Stimulated activated CD4-positive, alpha-beta T cell treated with anti-CD3 and anti-CD28 coated beads, TNF-alpha, amount 100 ng/mL, for 24 hours (primary cell): ENCODE measurements at regions not wholly inside any gene's neighbourhood (a gene's known extent, or its start where the extent isn't known, plus 50 kb on each side); places are given as distances from the start of the nearest gene placed in this dataset.

Experiments used
- DNase-seq, 3 experiments: peaks; one replicate each; pipeline ENCODE4 v3.0.0-alpha.2; 2020; ENCODE audit warnings: low read depth in 3 of 3

DNA sequence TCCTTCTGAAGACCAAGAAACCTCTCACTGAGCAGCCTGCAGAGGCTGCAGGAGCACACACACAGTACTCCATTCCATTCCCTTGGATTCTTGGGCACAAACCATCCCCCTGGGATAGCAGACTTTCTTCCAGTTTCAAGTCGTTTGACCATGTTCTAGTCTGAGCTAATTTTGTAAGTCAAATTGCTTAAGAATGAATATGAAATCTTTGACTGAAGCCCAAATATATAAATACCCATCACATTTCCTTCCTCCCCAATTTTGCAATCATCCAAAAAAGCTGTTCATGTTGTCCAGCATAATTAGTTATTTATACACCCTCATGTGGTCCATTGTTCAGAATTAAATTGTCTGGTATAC, 231.2 kb upstream of the TPRG1 start:
- no peak for DNase-seq

DNA sequence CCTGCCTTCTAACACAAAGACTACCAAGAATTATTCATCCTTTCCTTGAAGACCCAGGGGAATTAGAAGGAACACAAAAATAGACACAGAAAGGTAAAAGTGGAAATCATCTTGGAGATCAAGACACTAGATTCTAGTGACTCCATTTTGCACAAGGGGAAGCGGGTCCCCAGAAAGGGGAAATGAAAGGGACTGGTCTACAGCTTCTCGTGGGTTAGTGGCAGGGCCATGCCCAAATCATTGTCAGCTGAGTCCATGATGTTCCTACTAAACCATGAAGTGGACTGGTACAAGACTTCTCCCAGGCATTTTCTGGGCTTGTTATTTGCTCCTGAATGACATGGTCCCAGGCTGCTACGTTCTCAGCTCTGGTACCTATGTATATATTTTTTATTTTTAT, 230.7 kb upstream of the TPRG1 start:
- DNase-seq, result no peak

DNA sequence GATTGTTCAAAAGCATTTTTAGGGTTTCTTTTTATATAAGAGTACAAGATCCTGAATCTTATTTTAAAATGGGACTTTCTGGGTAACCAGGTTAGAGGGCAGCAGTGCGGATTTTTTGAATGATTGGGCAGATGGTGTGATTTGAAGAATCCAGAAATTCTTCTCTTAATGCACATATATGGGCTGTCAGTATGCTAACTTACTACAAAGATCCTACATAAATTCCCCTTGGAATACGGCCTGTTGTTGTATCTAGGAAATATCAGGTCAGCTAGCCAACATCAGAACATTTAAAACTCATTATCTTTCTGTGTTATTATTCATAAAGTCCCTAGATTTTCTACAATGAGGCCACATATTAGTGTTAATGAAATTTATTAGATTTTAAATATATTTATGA, 229.6 kb upstream of the TPRG1 start:
- no peak for DNase-seq

DNA sequence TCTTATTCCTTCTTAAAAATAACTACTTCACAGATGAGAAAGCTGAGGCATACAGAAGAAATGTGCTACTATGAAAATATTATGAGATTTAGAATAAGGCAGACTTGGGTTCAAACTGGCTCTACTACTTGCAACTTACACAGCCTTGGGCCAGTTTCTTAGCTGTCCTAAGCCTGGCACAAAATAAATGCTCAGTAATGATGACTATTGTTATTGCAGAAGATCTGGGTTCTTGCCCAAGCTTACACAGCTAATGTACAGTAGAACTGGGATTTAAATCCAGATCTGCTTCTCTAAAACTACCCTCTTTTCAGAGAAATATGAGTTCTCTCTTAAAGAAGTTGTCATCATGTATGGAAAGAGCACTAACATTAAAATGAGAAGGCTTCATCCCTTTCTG, 228.2 kb upstream of the TPRG1 start:
- no peak for DNase-seq

DNA sequence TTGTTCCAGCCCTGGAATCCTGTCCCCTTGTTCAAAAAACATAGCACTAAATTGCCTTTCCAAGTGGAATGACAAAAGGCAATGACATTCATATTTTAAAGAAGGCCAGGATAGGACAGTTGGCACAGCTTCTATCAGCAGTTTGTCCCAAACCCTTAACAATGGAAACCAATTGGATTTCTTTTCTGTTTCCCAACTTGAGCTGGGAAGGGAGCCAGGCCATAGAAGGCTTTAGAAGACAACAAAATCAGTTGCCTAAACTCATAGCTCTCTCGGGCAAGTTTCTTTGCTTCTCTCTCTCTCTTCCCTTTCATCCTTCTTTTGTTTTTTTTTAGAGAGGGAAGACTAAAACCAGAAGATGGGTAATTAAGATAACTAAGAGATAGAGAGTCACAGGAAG, 227.7 kb upstream of the TPRG1 start:
- no peak for DNase-seq

DNA sequence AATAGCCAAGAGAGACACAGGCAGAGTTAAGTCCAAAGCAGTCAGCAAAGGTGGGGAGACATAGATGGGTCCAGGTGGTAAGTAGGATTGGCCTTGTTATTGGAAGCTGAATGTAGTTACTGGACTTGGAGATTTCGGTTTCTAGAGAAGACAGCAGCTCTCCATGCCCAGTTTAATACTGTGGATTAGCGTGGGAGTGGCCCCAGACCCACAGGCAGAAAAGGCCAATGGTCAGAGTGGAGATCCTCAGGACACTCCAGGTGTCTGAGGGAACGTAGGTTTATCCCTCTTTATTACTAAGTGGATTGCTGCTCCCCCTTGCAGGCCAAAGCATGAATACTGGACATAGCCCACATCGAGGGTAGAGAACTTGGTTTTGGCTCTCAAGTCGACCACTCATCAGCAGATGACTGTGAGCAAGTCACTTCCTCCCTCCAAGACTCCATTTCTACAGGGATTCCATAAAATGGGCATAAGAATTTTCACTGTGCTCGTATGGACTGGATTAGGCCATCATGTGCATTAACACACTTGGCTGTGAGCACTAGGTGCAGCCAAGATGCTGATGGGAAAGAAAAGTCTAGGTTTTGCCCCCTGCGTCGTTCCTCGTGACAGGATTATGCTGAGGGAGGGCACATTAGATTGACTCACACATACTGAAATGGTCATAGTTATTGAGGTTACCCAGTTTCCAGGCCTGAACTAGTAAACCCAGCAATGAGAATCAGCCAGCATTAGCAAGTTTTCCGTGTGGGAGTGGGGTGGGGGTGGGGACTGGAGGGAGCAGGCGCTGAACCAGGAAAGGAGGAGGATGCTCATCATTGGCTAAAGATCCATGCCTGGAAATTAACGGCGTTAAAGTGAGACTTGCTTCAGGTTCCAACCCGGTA, 225.2 kb upstream of the TPRG1 start:
- DNase-seq, result no peak

DNA sequence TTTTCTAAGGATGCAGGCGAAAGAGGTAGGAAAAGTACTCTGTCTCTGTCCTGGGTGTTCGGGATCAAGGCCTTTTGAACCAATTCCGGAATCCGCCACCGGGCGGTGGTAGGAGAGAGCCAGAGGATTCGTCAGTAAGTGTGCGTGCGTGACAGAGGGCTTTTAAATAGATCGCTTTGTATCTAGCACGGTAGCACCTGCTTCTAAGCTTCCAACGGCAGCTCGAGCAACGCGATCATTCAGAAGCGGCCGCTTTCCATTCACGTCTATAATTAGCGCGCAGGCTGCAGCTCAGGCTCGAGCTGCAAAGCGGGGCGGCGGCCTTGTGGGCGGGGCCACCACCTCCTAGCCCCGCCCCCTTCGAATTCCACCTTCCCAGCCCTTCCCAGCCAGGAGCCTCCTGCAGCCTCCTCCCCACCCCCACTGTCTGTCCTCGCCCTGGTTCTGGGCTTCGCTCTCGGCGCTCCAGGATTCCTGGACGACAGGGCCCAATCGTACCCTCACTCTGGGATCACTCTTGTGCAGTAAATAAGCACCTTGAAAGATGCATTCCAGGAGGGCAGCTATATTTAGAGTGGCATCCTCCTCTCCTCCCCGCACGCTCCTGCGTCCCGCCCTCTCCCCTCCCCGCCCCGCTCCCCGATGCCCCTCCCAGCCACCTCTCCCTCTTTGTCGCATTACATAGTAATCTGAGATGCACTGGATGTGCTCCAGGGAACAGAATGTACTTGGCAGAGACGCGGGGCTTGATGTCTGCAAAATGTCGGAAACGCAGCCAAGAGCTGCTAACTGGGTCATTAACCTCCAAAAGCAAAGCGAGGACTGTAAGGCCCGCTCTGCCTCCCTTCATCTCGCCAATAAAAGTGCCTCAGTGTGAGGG, 224.1 kb upstream of the TPRG1 start:
- DNase-seq, result peak in 1 of 3 experiments; percentile 25

DNA sequence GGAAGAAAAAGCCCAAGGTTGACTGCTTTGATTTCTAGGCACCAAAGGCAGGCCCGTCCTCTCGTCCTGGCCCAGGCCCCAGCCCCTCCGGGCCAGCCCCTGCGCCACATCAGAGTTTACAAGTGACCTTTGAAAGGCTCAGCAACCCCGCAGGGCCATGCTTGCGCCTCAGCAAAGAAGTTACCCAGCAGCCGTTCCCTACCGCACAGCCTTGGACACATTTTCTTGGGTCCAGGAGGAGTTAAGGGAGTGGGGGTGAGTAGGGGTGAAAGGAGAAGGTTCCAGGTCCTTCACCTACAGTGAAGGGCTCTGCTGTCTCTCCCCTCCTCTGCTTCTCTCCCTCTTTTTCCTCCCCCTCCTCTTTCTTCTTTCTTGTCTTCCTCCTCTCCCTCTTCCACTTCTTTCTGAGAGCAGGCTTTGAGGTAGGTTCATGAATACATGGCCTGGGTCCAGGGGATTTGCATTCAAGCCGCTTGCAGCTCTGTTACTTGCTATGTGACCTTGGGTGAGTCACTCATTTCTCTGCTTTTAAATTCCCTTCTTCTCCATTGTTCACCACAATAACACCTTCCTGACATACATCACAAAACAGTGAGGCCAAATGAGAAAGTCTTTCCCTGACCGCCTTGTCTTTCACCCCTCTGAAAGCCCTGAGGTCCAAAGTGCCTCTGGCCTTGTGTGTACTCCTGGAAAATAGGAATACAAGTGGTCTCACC, 223.3 kb upstream of the TPRG1 start:
- no peak for DNase-seq

DNA sequence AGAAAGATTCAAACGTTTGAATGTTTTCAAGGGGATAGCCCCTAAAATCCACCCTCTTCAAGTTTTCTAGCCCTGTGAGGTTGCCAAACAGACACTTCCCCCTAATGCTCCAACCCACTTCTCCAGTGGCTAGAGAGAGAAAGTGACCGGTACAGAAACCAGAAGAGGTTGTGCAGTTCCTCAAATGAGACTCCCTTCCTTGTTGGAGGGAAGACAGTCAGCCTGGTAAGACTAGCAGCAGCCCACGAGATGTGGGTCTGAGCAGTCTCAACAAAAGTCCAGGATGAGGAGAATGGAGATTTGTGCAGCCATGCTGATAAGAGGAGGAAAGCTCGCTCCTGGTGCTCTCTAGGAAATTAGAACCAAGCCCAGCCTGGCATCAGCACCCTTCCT, 222.8 kb upstream of the TPRG1 start:
- no peak for DNase-seq

DNA sequence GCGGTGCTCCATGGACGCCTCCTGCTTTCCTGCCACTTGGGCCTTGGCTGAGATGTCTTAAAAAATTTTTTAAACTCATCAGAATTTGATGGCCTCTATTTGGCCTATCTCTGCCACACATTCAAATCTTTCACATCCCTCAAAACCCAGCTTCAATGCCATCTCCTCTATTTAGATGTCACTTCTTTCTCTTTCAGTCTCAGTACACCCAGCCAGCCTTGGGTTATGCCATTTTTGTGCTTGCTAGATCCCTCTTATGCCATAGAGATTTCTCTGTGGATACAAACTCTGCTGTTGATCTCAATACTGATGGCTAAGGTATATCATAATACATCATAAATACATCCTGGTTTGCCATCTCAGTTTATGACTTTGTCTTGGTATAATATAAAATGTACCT, 222.3 kb upstream of the TPRG1 start:
- no peak for DNase-seq

DNA sequence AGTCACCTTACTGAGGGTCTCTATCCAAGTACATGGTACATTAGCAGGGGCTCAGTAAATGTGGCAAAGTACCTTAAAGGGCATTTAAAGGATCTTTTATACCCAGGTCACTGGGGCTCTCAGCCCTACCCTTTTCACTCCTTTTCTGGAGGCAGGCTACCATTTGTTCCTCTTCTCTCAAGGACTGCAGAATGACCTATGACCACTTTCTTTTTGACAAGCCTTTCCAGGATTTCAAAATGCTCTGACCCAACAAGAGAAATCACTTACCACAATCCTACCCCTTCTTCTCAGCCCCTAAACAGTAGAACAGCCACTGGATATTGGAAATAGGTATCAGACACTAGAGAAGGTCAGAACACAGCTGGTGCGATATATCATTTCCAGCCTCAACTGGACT, 221.8 kb upstream of the TPRG1 start:
- no peak for DNase-seq

DNA sequence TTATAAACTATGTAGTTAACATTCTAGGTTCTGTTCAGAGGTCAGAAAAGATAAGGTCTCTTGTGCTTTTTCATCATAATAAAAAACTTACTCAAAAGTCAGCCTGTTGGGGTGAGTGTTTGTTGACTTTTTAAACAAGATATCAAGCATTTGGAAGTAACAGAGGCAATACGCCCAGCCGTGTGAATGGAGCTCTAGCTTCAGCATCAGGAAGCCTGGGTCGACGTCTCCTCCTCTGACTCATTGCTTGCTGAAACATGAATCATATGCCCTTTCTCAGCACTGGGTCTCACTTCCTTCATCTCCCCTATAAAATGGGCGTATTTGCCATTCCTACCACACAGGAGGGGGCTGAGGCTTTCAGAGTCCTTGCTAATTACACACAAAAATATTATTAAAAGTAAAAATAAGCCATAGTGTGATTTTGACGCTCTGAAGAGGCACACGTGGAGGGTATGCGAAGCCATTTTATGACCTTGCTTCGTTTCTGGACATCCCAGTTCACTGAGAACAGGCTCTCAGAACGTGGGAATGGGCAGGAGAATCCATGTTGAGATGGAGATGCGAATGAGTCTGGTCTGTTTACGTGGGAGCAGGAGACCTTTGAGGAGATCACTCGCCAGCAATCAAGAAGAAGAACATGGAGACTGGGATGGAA, 220.8 kb upstream of the TPRG1 start:
- DNase-seq, result peak in 2 of 3 experiments; percentile 22 to 45

DNA sequence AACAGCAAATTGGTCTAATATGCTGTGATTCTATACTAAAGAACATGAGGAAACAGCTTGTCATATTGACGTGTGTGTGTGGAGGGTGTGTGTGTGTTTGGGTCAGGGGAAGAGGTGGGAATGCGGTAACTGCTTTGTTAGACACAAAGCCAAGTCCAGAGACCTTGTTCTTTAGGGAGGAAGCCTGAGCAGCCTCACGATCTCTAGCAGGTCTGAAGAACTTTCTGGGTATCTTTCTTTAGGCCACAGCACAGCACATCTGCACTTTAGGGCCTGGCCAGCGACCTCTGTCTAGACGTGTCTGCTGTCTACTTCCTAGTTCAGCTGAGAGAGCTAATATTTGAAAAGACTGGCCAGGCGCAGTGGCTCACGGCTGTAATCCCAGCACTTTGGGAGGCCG, 220.0 kb upstream of the TPRG1 start:
- DNase-seq, result no peak

DNA sequence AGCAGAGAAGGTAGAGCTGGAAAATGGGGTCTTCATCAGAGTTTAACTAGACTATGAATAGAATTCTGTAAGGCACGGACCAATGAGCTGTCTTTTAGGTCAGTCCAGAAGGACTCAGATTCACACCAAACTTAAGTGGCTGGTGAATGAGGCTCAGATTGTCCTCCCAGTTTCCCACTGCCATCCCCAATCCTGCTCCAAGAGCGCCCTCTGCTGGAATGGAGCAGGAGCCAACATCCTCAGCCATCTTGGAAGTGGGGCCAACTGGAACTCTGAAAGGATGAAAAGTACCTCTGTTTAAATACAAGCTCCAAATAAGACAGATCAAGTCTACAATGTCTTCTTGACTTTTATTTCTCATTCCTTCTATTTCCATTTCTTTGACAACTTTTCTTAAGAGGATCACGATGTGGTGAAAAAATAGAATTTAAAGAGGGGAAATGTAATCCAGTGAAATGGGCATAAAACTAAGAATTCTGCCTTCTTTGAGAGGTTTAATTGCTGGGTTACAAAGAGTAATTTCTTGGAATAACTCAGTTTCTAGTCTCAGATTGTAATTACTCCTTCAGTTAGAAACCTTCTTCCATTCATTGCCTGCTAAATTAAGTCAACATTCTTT, 217.1 kb upstream of the TPRG1 start:
- DNase-seq, result peak; percentile 73 to 79 (median 73)

DNA sequence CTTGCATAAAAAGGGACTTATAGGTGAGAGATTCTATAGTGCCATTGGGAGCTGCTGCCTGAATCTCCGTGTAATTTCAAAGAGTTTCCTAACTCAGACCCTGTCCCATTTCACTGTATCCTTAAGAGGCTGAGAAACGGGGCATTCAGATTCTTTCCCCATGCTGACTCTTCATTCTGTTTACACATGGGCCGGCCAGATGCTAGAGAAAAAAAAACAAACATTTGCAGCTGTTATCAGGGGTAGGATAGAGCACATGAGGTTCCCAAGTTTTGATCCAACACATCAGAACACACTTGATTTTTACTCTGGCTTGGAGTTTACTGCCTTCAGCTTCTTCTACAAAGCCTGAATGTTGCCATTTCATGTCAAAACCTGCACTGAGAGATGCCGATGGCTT, 215.9 kb upstream of the TPRG1 start:
- no peak for DNase-seq

DNA sequence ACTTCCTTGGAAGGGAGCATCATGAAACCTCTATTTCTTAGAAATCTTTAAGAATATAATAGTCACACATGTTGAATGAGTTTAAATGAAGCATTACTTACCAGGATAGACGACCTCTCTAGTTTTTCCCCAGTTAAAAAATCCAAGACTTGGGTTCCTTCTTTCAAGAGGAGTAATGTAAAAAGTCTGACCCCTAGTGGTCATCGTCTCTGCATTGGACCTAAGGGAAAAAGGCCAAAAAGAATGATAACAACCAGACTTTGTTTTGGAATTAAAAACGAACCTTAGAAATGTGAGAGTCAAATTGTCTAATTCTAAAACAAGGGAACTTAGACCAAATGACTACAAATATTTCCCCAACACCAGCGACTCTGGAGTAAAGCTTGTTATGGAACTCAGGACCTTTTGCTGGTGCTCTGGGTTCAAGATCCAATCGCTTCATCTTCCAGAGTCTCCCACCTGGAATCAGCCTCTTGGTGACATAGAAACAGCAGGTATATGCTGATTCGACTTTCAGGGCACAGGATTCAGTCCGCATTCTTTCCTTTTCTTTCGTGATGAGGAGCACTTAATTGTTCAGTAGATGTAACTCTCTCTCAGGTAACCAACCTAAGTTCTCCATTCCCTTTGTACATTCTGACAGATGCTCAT, 214.8 kb upstream of the TPRG1 start:
- DNase-seq, result no peak

DNA sequence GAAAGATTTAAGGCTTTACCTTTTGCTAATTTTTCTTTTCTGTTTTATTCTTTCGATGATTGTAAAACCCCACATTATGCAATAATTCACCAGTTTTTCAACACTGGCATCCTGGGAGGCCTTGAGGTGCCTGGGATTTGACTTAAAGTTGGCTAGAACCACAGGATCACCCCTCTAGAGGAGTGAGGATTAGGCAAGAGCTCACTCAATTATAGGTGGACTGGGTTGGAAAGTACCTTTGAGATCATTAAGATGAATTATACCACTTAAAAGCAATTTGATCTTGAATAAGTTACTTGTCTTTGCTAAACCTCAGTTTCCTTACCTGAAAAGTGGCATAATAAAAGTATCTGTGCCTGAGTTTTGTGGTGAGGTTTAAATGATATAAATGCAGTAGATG, 212.8 kb upstream of the TPRG1 start:
- no peak for DNase-seq

DNA sequence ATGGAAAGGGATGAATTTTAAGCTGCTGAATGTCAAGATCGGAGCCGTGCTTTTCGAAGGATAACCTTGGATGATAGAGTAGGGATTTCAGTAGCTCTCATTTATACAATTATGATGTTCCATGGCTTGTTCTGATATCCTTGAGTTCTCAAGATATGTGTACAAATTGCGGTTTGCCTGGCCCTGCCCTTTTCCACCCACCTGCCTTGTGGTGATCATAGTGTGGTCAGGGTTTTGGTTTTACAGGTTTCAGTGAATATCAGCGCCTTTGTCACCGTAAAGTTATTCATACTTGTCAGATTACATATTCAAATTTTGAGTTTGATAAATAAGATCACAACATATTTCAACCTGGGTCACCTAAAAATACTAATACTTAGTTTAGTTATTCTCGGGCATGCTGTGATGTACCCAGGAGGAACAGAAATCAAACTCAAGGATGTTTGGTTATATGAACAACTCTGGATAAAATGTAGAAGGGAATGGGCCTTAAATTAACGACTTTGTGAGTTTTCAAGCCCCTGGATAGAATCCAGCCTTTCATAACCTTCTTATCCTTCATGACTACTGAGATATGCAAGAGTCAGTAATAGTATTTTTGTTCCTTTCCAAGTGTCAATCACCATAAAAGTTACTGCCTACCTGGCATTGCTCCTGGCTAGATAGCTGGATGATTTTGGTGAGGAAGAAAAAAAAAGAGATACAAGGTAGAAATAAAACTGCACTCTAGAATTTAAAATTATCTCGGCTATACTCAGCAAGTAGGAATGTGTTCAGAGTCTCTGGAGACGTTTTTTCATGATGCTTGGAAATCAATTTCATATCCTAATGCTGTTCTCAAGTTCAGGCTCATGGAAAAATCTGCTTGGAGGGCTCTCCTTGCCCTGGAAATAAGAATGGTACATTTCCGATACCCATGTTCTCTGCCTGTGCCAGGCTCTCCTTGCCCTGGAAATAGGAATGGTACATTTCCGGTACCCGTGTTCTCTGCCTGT, 209.2 kb upstream of the TPRG1 start:
- DNase-seq, result no peak

DNA sequence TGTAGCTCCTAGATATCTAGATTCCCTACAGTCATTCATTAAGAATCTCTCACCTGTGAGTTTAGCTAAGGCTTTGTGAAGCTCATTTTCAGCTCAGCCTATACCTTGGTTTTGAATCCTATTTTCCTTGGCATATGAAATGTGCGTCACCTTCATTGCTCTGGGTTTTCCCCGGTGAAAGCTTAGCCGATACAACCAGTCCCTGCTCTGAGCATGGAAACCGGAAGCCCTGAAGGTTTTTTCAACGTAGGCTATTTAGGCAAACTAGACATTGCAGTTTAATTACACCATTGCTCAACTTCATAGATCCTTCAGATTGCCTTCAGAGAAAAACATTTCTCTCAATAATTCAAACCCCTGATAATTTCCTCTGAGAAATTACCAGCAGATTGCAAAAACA, 206.8 kb upstream of the TPRG1 start:
- no peak for DNase-seq

DNA sequence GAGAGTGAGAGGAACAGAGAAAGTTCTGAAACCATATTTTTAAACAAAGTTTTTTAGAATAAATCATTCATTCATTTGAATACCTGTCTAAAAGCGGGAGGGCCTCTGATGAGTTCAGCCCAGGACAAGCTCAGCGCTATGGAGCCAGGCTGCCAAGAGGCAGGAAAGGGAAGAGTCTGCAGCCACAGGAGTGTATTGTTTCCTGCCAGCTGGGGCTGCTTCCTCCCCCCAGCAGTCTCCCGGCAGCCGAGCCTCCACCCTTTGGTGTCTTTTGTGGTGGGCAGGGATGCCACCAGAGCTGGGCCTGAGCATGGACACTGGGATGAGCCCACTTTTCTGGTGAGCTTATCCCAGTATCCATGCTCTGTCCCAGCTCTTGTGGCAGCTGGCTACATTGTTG, 199.5 kb upstream of the TPRG1 start:
- DNase-seq, result no peak
